GM12878 (cell line): ENCODE measurements at regions not wholly inside any gene's neighbourhood (a gene's known extent, or its start where the extent isn't known, plus 50 kb on each side); places are given as distances from the start of the nearest gene placed in this dataset.
A peak's percentile ranks its signal among the peaks of the same experiment; 100 is the strongest.

Experiments used
- ATF7 ChIP-seq: fragments of 450-650 bp; IDR thresholded peaks from 2 replicates; pipeline ENCODE4 v1.6.1; 2016; ENCODE audit warnings: low read depth, mild to moderate bottlenecking
- BACH1 ChIP-seq: fragments of 450-650 bp; IDR thresholded peaks from 2 replicates; pipeline ENCODE4 v1.6.1; 2017; ENCODE audit warnings: mild to moderate bottlenecking, borderline replicate concordance
- BMI1 ChIP-seq: fragments of 450-650 bp; IDR thresholded peaks from 2 replicates; pipeline ENCODE4 v1.6.1; 2016; ENCODE audit warnings: mild to moderate bottlenecking, moderate library complexity, borderline replicate concordance
- CHD2 ChIP-seq: IDR thresholded peaks from 2 replicates; pipeline ENCODE4 v1.6.1; 2011; ENCODE audit warnings: low read depth, low read length, improper control_type of control experiment, borderline replicate concordance
- HDAC6 ChIP-seq: fragments of 200-600 bp; sonication (generic); IDR thresholded peaks from one replicate; pipeline ENCODE4 v1.8.0; 2017; ENCODE audit warnings: antibody characterized with exemption; ENCODE audit not compliant: unreplicated experiment
- IKZF1 ChIP-seq: fragments of 450-650 bp; conservative IDR thresholded peaks from 2 replicates; pipeline ENCODE4 v1.6.1; 2017; ENCODE audit warnings: antibody characterized with exemption, mild to moderate bottlenecking
- IKZF2 ChIP-seq, 2 experiments: fragments of 450-650 bp; IDR thresholded peaks; 2 replicates each; pipeline ENCODE4 v1.6.1; 2017; ENCODE audit warnings: mild to moderate bottlenecking in 2 of 2, moderate library complexity in 2 of 2
- KAT2A ChIP-seq: conservative IDR thresholded peaks from 2 replicates; pipeline ENCODE4 v1.6.1; 2011; ENCODE audit warnings: low read depth, low read length; ENCODE audit not compliant: control insufficient read depth
- KDM1A ChIP-seq: fragments of 200-600 bp; sonication (generic); IDR thresholded peaks from 2 replicates; pipeline ENCODE4 v1.6.1; 2016; ENCODE audit warnings: borderline replicate concordance
- MEF2B ChIP-seq: fragments of 450-650 bp; IDR thresholded peaks from 2 replicates; pipeline ENCODE4 v1.6.1; 2018; ENCODE audit warnings: mild to moderate bottlenecking, moderate library complexity; ENCODE audit not compliant: partially characterized antibody, poor library complexity, severe bottlenecking
- MLLT1 ChIP-seq: fragments of 450-650 bp; IDR thresholded peaks from 2 replicates; pipeline ENCODE4 v1.6.1; 2016; ENCODE audit warnings: mild to moderate bottlenecking
- MTA2 ChIP-seq: fragments of 450-650 bp; IDR thresholded peaks from 2 replicates; pipeline ENCODE4 v1.6.1; 2016; ENCODE audit warnings: low read depth, mild to moderate bottlenecking, moderate library complexity
- NBN ChIP-seq: fragments of 450-650 bp; IDR thresholded peaks from 2 replicates; pipeline ENCODE4 v1.6.1; 2016
- NR2C1 ChIP-seq: fragments of 450-650 bp; IDR thresholded peaks from 2 replicates; pipeline ENCODE4 v1.6.1; 2017; ENCODE audit warnings: antibody characterized with exemption, mild to moderate bottlenecking, moderate library complexity
- NR2F1 ChIP-seq: fragments of 450-650 bp; conservative IDR thresholded peaks from 2 replicates; pipeline ENCODE4 v1.6.1; 2017; ENCODE audit warnings: mild to moderate bottlenecking
- PKNOX1 ChIP-seq: fragments of 450-650 bp; IDR thresholded peaks from 2 replicates; pipeline ENCODE4 v1.6.1; 2016; ENCODE audit warnings: mild to moderate bottlenecking
- RELA ChIP-seq: fragments of 450-650 bp; IDR thresholded peaks from 2 replicates; pipeline ENCODE4 v1.8.0; 2014; ENCODE audit warnings: borderline replicate concordance; ENCODE audit not compliant: partially characterized antibody
- RELB ChIP-seq: fragments of 450-650 bp; IDR thresholded peaks from 2 replicates; pipeline ENCODE4 v1.6.1; 2017; ENCODE audit warnings: low read depth, mild to moderate bottlenecking, moderate library complexity
- SKIL ChIP-seq: fragments of 450-650 bp; IDR thresholded peaks from 2 replicates; pipeline ENCODE4 v1.6.1; 2017; ENCODE audit warnings: mild to moderate bottlenecking, low read depth, inconsistent platforms; ENCODE audit not compliant: poor library complexity, severe bottlenecking
- ZNF24 ChIP-seq: fragments of 450-650 bp; IDR thresholded peaks from 2 replicates; pipeline ENCODE4 v1.6.1; 2017; ENCODE audit warnings: antibody characterized with exemption, mild to moderate bottlenecking
- ZNF687 ChIP-seq: fragments of 450-650 bp; IDR thresholded peaks from 2 replicates; pipeline ENCODE4 v1.6.1; 2017; ENCODE audit warnings: mild to moderate bottlenecking, moderate library complexity
- ZSCAN29 ChIP-seq: fragments of 450-650 bp; IDR thresholded peaks from 2 replicates; pipeline ENCODE4 v1.6.1; 2017; ENCODE audit warnings: mild to moderate bottlenecking, moderate library complexity

- peak; percentile 85; the same call in 1 of the 2 replicates for TF ChIP-seq RELB
- TF ChIP-seq BACH1: peak; percentile 17; the same call in 1 of the 2 replicates
- TF ChIP-seq MEF2B: peak; percentile 97
- TF ChIP-seq NBN: peak; percentile 85
- no peak for TF ChIP-seq KAT2A
- TF ChIP-seq KDM1A: no peak
- TF ChIP-seq HDAC6: no peak
- peak; percentile 76 for TF ChIP-seq ZNF687
- peak; percentile 71 to 85; a peak in 2 of 4 replicates for TF ChIP-seq IKZF2 (IDR thresholded peaks at IDR 0.05)
- TF ChIP-seq SKIL: no peak
- TF ChIP-seq PKNOX1: peak; percentile 43; the same call in 1 of the 2 replicates
- peak; percentile 81 for TF ChIP-seq IKZF1
- TF ChIP-seq MTA2: peak; percentile 99
- no peak for TF ChIP-seq ZSCAN29
- TF ChIP-seq ATF7: peak; percentile 78
- TF ChIP-seq RELA: peak; percentile 26
- TF ChIP-seq NR2F1: peak; percentile 83
- 0 out of 2 replicates have a peak, but pooled peaks have one; percentile 22 for TF ChIP-seq CHD2
- peak; percentile 27; the same call in 1 of the 2 replicates for TF ChIP-seq MLLT1
- TF ChIP-seq NR2C1: peak; percentile 17; the same call in 1 of the 2 replicates
- peak; percentile 90 for TF ChIP-seq ZNF24
- peak; percentile 75 for TF ChIP-seq BMI1
Measured at GRCh38 chr13:78993792-78994191, 334.8 kb upstream of the OBI1 start (continued).
